Liver (tissue), 8 donors: ENCODE measurements at regions not wholly inside any gene's neighbourhood (a gene's known extent, or its start where the extent isn't known, plus 50 kb on each side); places are given as distances from the start of the nearest gene placed in this dataset.

Experiments used
- DNase-seq: peaks from one replicate; pipeline ENCODE4 v3.0.0-alpha.2; 2017; ENCODE audit warnings: low spot score
- H3K27ac ChIP-seq, 2 donors: one replicate each; pipeline ENCODE4 v1.7.0; 2013; ENCODE audit warnings: inconsistent platforms in 2 of 2, low read length in 2 of 2, control low read depth in 1 of 2, low read depth in 1 of 2, mild to moderate bottlenecking in 1 of 2
- H3K27me3 ChIP-seq, 4 donors: one replicate each; pipeline versions ENCODE4 v1.6.1 to v1.7.0; 2013; ENCODE audit warnings: low read length in 3 of 4, inconsistent platforms in 1 of 4, mild to moderate bottlenecking in 1 of 4, moderate library complexity in 1 of 4; ENCODE audit not compliant: control insufficient read depth in 4 of 4, insufficient read depth in 4 of 4
- H3K36me3 ChIP-seq, 4 donors: one replicate each; pipeline versions ENCODE4 v1.6.1 to v1.7.0; 2013; ENCODE audit warnings: low read length in 3 of 4, mild to moderate bottlenecking in 3 of 4, low read depth in 1 of 4, moderate library complexity in 1 of 4; ENCODE audit not compliant: control insufficient read depth in 4 of 4, insufficient read depth in 3 of 4
- H3K4me1 ChIP-seq, 4 donors: one replicate each; pipeline versions ENCODE4 v1.6.1 to v1.7.0; 2013; ENCODE audit warnings: low read length in 3 of 4, mild to moderate bottlenecking in 3 of 4, moderate library complexity in 1 of 4; ENCODE audit not compliant: control insufficient read depth in 4 of 4, insufficient read depth in 4 of 4
- H3K4me3 ChIP-seq, 3 donors: one replicate each; pipeline versions ENCODE4 v1.6.1 to v1.7.0; 2013; ENCODE audit warnings: low read length in 3 of 3, control low read depth in 1 of 3, low read depth in 1 of 3, mild to moderate bottlenecking in 1 of 3
- H3K9ac ChIP-seq, 2 donors: one replicate each; pipeline ENCODE4 v1.7.0; 2013; ENCODE audit warnings: low read length in 2 of 2, mild to moderate bottlenecking in 2 of 2, moderate library complexity in 2 of 2, control low read depth in 1 of 2, low read depth in 1 of 2
- H3K9me3 ChIP-seq, 4 donors: one replicate each; pipeline versions ENCODE4 v1.6.1 to v1.7.0; 2013; ENCODE audit warnings: low read length in 3 of 4; ENCODE audit not compliant: control insufficient read depth in 4 of 4
- ATF3 ChIP-seq: IDR thresholded peaks from 2 replicates; pipeline ENCODE4 v1.6.1; 2016; ENCODE audit warnings: antibody characterized with exemption
- CTCF ChIP-seq: fragments of 150-350 bp; IDR thresholded peaks from 2 replicates; pipeline ENCODE4 v1.5.1; 2017; ENCODE audit warnings: improper control_type of control experiment, low read depth, low read length; ENCODE audit not compliant: missing input control
- EGR1 ChIP-seq, 2 donors: IDR thresholded peaks; 2 replicates each; pipeline ENCODE4 v1.6.1; 2016 to 2018; ENCODE audit warnings: antibody characterized with exemption in 2 of 2, low read depth in 2 of 2
- FOXA1 ChIP-seq: IDR thresholded peaks from 2 replicates; pipeline ENCODE4 v1.6.1; 2016; ENCODE audit warnings: antibody characterized with exemption
- FOXA2 ChIP-seq: IDR thresholded peaks from 2 replicates; pipeline ENCODE4 v1.6.1; 2016; ENCODE audit warnings: antibody characterized with exemption
- GABPA ChIP-seq, 2 donors: IDR thresholded peaks in 1 of 2; conservative IDR thresholded peaks in 1 of 2; 2 replicates each; pipeline ENCODE4 v1.6.1; 2016; ENCODE audit warnings: antibody characterized with exemption in 2 of 2, mild to moderate bottlenecking in 1 of 2, moderate library complexity in 1 of 2
- HNF4A ChIP-seq, 2 donors: conservative IDR thresholded peaks; 2 replicates each; pipeline ENCODE4 v1.6.1; 2016; ENCODE audit warnings: antibody characterized with exemption in 2 of 2, mild to moderate bottlenecking in 2 of 2
- HNF4G ChIP-seq: IDR thresholded peaks from 2 replicates; pipeline ENCODE4 v1.6.1; 2016; ENCODE audit warnings: antibody characterized with exemption
- JUND ChIP-seq, 2 donors: IDR thresholded peaks; 2 replicates each; pipeline ENCODE4 v1.6.1; 2016; ENCODE audit warnings: antibody characterized with exemption in 2 of 2
- MAX ChIP-seq: IDR thresholded peaks from 2 replicates; pipeline ENCODE4 v1.6.1; 2016; ENCODE audit warnings: antibody characterized with exemption
- NR2F2 ChIP-seq: IDR thresholded peaks from 2 replicates; pipeline ENCODE4 v1.6.1; 2016; ENCODE audit warnings: antibody characterized with exemption
- RAD21 ChIP-seq, 2 donors: IDR thresholded peaks; 2 replicates each; pipeline ENCODE4 v1.6.1; 2016; ENCODE audit warnings: antibody characterized with exemption in 2 of 2, mild to moderate bottlenecking in 2 of 2
- REST ChIP-seq: IDR thresholded peaks from 2 replicates; pipeline ENCODE4 v1.6.1; 2016; ENCODE audit warnings: antibody characterized with exemption, mild to moderate bottlenecking
- RXRA ChIP-seq, 2 donors: IDR thresholded peaks; 2 replicates each; pipeline ENCODE4 v1.6.1; 2017 to 2018; ENCODE audit warnings: antibody characterized with exemption in 2 of 2, mild to moderate bottlenecking in 1 of 2
- SP1 ChIP-seq: IDR thresholded peaks from 2 replicates; pipeline ENCODE4 v1.6.1; 2018; ENCODE audit warnings: antibody characterized with exemption, mild to moderate bottlenecking
- TAF1 ChIP-seq: conservative IDR thresholded peaks from 2 replicates; pipeline ENCODE4 v1.6.1; 2016; ENCODE audit warnings: antibody characterized with exemption, mild to moderate bottlenecking
- YY1 ChIP-seq: IDR thresholded peaks from 2 replicates; pipeline ENCODE4 v1.6.1; 2016; ENCODE audit warnings: antibody characterized with exemption, mild to moderate bottlenecking
- ZBTB33 ChIP-seq: IDR thresholded peaks from 2 replicates; pipeline ENCODE4 v1.6.1; 2016; ENCODE audit warnings: antibody characterized with exemption
- WGBS: extraction: QIAGEN DNeasy Blood & Tissue Kit; methylation state at CpG from one replicate; pipeline ENCODE4 v1.1.7; 2013; 5-methylcytosine and 5-hydroxymethylcytosine counted together
- donor health status: healthy.
- donor health status: healthy.
- donor health status: healthy.
- donor health status: healthy.
- donor health status: healthy.

- peaks cover 0 to 2% (median 0%) of the 10 kb centered on the region in 4 donors for H3K9me3 ChIP-seq
- H3K36me3 ChIP-seq: no peaks in the 10 kb centered on the region
- H3K4me1 ChIP-seq: no peaks in the 10 kb centered on the region
- no peak overlapping the region for H3K4me3 ChIP-seq
- peaks cover 0 to 2% (median 0%) of the 10 kb centered on the region in 4 donors for H3K27me3 ChIP-seq
- H3K9ac ChIP-seq: no peak overlapping the region
- no peak overlapping the region for H3K27ac ChIP-seq
- 93% methylated on average over 1 of the region's 1 CpG for WGBS
- no peak for DNase-seq
- no peak for TF ChIP-seq ZBTB33
- TF ChIP-seq RAD21 (IDR thresholded peaks at IDR 0.05): no peak
- no peak for TF ChIP-seq FOXA1
- TF ChIP-seq SP1: no peak
- no peak for TF ChIP-seq JUND (IDR thresholded peaks at IDR 0.05)
- TF ChIP-seq TAF1: no peak
- TF ChIP-seq YY1: no peak
- no peak for TF ChIP-seq ATF3
- TF ChIP-seq EGR1 (IDR thresholded peaks at IDR 0.05; ENCODE audit: low read depth in 2 of 2): no peak
- TF ChIP-seq MAX: no peak
- TF ChIP-seq CTCF: no peak
- TF ChIP-seq HNF4A (conservative IDR thresholded peaks at IDR 0.05): no peak
- TF ChIP-seq FOXA2: no peak
- TF ChIP-seq NR2F2: no peak
- no peak for TF ChIP-seq REST
- TF ChIP-seq GABPA (IDR thresholded peaks at IDR 0.05 in 1 of 2, conservative IDR thresholded peaks at IDR 0.05 in 1 of 2): no peak
- no peak for TF ChIP-seq RXRA (IDR thresholded peaks at IDR 0.05)
- TF ChIP-seq HNF4G: no peak
Measured at GRCh38 chr6:1009103-1009502, 302.8 kb upstream of the FOXQ1 start.
